ENCODE measurements at regions not wholly inside any gene's neighbourhood (a gene's known extent, or its start where the extent isn't known, plus 50 kb on each side); places are given as distances from the start of the nearest gene placed in this dataset.

GRCh38 chr18:34075963-34076860, 148.5 kb downstream of the NOL4 start:
- no peak for DNase-seq (ENCODE audit: low read depth)

- no peak for DNase-seq (ENCODE audit: low read depth)
Observed at GRCh38 chr18:34061226-34061625, 163.5 kb downstream of the NOL4 start.

GRCh38 chr18:34055227-34055626, 169.5 kb downstream of the NOL4 start:
- DNase-seq (ENCODE audit: low read depth), result no peak

GRCh38 chr18:34050661-34051060, 174.1 kb downstream of the NOL4 start:
- DNase-seq (ENCODE audit: low read depth), result no peak

GRCh38 chr18:34049511-34049910, 175.2 kb downstream of the NOL4 start:
- DNase-seq (ENCODE audit: low read depth), result no peak

- no peak for DNase-seq (ENCODE audit: low read depth)
Observed at GRCh38 chr18:34048423-34048822, 176.3 kb downstream of the NOL4 start.

GRCh38 chr18:34042423-34043146, 182.1 kb downstream of the NOL4 start:
- DNase-seq (ENCODE audit: low read depth), result no peak

- DNase-seq (ENCODE audit: low read depth), result no peak
Observed at GRCh38 chr18:34039611-34040010, 185.1 kb downstream of the NOL4 start.

GRCh38 chr18:34039201-34039600, 185.5 kb downstream of the NOL4 start:
- DNase-seq (ENCODE audit: low read depth), result no peak

- DNase-seq (ENCODE audit: low read depth), result no peak
Observed at GRCh38 chr18:34038086-34038485, 186.6 kb downstream of the NOL4 start.

- no peak for DNase-seq (ENCODE audit: low read depth)
Observed at GRCh38 chr18:34033968-34034367, 190.7 kb downstream of the NOL4 start.

GRCh38 chr18:34031810-34032209, 192.9 kb downstream of the NOL4 start:
- no peak for DNase-seq (ENCODE audit: low read depth)

GRCh38 chr18:34028324-34028723, 196.4 kb downstream of the NOL4 start:
- no peak for DNase-seq (ENCODE audit: low read depth)

- DNase-seq (ENCODE audit: low read depth), result no peak
Observed at GRCh38 chr18:34025191-34025801, 199.4 kb downstream of the NOL4 start.

GRCh38 chr18:34023471-34023870, 201.2 kb downstream of the NOL4 start:
- DNase-seq (ENCODE audit: low read depth), result peak; percentile 19

- DNase-seq (ENCODE audit: low read depth), result no peak
Observed at GRCh38 chr18:34018336-34018735, 206.4 kb downstream of the NOL4 start.

GRCh38 chr18:34003687-34004086, 221.0 kb downstream of the NOL4 start:
- DNase-seq (ENCODE audit: low read depth), result no peak

GRCh38 chr18:34002130-34002529, 222.6 kb downstream of the NOL4 start:
- no peak for DNase-seq (ENCODE audit: low read depth)

GRCh38 chr18:34001376-34001775, 223.3 kb downstream of the NOL4 start:
- no peak for DNase-seq (ENCODE audit: low read depth)

GRCh38 chr18:33987206-33987605, 237.5 kb downstream of the NOL4 start:
- DNase-seq (ENCODE audit: low read depth), result no peak

- no peak for DNase-seq (ENCODE audit: low read depth)
Observed at GRCh38 chr18:33983126-33983525, 241.6 kb downstream of the NOL4 start.

GRCh38 chr18:33960417-33960816, 264.3 kb downstream of the NOL4 start:
- no peak for DNase-seq (ENCODE audit: low read depth)

- no peak for DNase-seq (ENCODE audit: low read depth)
Observed at GRCh38 chr18:33959609-33960008, 265.1 kb downstream of the NOL4 start.
